NCI-H2107 treated with DMSO at 0.1 percent for 48 hours (cell line): ENCODE measurements at regions not wholly inside any gene's neighbourhood (a gene's known extent, or its start where the extent isn't known, plus 50 kb on each side); places are given as distances from the start of the nearest gene placed in this dataset.
A peak's percentile ranks its signal among the peaks of the same experiment; 100 is the strongest.
"Not testable (repeated sequence)": the region's sequence is repeated elsewhere in the genome, so short reads cannot be mapped to it uniquely, and the experiment has no call there.

ENCODE experiments used
- DNase-seq: peaks from one replicate; lab custom pipeline; 2025; ENCODE audit not compliant: unreplicated experiment; lab: John Stamatoyannopoulos, UW

DNA sequence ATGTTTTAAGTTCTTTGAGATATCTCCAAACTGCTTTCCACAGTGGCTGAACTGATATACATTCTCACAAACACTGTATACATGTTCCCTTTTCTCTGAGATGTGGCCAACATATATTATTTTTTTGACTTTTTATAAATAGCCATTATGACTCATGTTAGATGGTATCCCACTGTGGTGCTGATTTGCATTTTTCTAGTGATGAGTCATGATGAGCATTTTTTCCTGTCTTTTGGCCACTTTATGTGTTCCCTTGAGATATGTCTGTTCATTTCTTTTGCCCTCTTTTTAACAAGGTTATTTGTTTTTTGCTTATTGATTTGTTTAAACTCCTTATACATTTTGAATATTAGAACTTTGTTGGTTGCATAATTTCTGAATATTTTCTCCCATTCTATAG is 1055.1 kb downstream of the NXPH1 start:
- no peak for DNase-seq

DNA sequence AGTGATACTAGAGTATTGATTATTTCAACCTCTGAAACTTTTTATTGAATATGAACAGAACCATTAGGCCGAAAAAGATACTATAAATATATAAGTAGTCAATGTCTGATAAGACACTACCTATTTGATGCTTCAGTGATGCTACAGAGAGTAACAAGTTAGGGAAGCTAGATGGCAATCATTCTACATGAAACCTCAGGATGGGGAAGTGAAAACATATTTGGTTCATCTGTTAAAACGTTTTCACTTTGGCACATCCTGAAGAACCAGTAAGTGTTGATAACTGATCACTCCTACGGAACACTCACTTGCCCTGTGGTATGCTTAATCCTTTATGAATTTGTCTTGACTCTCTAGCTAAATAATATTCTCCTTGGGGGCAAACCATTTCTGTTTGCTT is 1064.9 kb downstream of the NXPH1 start:
- DNase-seq, result no peak

DNA sequence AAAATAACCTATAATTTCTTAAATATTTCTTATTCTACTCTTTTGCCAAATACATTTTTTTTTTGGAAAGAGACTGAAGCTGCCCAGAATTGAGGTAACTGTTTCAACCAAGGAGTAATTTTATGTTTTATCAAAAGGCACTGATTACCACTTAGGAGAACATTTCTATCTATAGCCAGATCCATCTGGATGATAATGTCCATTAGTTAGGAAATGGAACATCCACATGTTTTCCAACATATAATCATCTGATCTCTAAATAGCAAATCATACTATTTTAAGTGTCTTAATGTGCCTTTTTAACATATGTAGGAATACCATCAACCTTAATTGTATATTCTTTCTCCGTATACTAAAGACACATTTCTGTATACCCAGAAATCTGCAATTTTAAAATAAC is 1068.9 kb downstream of the NXPH1 start:
- DNase-seq, result no peak

DNA sequence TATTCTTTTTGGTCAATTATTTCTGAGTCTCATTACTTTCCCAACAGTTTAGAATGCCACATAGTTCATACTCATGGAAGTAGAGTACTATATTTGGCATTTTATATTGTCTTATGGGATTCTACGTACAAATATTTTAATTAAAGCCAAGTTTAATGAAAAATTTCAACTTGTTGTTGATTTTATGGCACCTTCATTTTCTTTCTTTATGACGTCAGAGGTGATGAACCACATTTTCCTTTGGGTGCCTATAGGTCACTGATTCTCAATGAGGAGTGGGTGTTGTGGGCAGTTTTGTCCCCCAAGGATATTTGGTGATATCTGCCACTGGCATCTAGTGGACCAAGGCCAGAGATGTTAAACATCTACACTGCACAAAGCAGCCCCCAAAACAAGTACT is 1071.3 kb downstream of the NXPH1 start:
- no peak for DNase-seq

DNA sequence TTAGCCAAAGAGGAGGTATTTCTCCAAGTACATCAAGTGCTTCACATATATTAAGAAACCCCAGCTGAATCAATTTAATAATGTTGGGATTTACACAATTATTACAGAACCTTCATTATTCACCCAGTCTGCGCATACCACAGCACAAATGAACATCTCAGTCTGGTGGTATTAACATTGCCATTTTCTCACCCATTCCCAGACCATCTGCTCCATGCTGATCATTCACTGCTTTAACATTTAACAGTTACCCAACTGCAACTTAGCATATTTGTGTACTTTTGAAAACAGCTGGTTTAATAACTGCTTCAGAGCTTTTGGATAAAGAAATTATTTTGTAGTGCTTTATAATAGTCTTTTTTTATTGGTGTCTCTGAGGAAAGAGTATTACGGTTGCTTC is 1072.1 kb downstream of the NXPH1 start:
- no peak for DNase-seq

DNA sequence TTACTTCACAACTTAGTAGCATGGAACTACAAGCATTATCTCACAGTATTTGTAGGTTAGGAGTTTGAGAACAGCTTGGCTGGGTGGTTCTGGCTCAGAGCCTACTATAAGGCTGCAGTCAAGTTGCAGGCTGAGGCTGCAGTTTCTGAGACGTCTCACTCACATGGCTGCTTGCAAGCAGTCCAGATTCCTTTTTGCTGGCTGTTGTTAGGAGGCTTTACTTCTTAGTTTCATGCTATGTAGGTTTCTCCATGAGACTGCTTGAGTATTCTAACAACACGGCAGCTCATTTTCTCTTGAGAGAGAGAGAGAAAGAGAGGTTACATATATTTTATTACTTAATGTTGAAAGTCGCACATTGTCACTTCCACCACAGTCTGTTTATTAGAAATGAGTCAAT is 1073.9 kb downstream of the NXPH1 start:
- DNase-seq, result no peak

DNA sequence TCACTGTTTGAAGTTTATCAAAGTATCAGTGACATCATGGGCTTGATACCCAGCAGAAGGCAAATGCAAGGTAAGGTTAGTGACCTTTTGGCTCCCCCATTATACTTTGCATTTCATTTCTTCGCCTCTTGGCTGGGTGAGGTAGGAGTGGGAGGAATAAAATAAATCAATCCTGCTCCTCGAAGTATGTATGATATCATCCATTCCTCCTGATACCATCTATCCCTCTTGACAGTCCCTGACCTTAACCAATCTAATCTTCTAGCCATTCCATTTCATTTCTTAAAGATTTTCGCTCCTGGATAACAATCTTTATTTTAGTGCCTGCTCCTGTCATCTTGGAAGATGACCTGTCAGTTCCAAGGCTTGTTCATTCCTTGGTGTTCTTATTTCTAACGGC is 1083.3 kb downstream of the NXPH1 start:
- DNase-seq, result no peak

DNA sequence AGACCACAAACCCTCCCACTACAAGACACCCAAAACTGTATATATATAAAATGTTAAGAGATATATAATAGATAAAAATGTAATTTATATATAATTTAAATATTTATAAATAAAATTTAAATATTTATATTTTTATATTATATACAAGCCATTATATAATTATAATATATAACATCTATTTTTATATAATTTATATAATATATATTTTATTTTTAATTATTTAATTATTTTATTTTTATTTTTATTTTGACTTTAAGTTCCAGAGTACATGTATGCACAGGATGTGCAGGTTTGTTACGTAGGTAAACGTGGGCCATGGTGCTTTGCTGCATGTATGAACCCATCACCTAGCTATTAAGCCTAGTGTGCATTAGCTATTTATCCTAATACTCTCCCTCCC is 1090.2 kb downstream of the NXPH1 start:
- no peak for DNase-seq

DNA sequence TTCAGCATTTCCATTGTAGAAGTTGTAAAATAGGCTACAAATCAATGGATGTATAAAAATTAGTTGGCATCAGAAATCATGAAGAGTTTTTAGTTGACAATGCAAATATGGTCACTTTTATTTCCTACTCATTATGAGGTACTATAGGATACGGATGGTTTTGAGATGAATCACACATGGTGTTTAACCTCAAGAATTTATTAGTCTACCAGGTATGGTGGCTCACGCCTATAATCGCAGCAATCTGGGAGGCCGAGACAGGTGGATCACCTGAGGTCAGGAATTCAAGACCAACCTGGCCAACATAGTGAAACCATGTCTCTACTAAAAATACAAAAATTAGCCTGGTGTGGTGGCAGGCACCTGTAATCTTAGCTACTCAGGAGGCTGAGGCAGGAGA is 1119.0 kb downstream of the NXPH1 start:
- not testable (repeated sequence) for DNase-seq

DNA sequence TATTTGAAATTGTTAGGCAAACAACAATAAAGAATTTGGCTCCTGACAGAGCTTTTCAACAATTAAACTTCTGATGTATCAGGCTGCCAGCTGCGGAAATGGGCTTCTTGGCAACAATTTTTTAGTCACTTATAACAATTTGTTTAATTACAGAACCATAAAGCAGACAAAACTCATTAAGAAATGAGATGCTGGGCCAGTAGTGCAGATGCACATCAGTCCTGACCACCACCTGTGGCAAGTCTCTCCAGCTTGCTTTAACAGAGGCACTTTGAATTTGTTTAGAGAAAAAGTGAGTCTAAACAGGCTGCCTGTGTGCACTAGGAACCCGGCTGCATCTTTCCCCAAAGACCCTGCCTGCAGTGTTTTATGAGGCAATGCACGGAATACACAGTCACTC is 1124.4 kb downstream of the NXPH1 start:
- peak; percentile 21 for DNase-seq

DNA sequence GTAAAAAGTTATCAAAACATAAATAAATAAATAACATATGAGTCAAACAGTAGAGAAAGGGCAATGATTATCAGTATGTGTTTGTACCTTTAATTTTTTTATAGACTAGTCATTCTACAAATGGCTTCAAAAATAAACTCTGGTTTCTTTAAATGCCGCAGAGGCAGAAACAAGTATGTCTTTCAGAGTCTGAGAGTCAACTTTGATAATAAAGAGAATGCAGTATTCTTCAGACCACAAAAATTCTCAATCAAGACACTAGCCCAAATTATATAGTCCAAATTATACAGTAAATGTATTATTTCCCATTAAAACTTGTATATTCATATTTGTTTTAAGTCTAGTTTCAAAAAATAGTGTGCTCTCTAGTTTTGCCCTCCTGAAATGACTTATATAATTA is 1142.3 kb downstream of the NXPH1 start:
- DNase-seq, result no peak

DNA sequence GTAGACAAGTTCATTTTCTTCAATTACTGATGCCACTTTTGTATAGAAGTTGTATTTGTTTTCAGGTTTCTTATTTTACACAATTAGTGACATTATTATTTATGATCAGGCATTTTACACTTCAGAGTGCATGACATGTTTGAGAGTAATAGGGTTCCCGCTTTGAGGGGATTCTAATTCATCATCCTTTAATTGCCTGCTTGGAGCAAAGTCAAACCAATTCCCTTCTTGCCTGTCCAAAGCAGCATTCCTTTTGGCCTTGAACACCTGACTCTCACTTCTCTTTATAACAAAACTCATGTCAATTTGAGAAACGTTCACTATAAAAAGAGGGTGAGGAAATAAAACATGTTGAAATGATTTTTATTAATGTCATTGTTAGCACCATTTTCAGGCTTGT is 1149.4 kb downstream of the NXPH1 start:
- DNase-seq, result no peak

DNA sequence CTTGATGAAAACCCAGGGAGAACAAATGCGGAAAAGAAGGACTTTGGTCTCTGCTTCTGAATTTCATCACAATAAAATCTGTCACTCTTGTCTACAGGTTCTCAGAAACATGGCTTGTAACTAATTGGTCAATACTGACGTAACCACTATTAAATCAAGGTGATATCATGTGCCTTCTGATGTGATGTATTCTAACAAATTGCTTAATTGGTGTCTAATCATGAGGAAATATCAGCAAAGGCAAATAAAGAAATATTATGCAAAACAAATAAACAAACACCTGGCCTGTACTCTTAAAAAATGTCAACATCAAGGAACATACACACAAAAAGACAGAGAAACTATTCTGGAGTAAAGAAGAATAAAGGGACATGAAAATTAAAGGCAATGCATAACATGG is 1165.0 kb downstream of the NXPH1 start:
- no peak for DNase-seq

DNA sequence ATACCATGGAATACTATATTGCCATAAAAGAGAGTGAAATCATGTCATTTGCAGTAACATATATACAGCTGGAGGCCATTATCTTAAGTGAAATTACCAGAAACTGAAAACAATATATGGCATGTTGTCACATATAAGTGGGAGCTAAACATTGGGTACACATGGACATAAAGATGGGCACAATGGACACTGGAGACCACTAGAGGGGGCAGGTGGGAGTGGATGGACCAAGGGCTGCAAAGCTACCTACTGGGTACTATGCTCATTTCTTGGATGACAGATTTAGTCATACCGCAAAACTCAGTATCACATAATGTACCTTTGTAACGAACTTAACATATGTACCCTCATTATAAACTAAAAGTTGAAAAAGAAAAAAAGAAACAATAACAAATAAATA is 1167.6 kb downstream of the NXPH1 start:
- no peak for DNase-seq

DNA sequence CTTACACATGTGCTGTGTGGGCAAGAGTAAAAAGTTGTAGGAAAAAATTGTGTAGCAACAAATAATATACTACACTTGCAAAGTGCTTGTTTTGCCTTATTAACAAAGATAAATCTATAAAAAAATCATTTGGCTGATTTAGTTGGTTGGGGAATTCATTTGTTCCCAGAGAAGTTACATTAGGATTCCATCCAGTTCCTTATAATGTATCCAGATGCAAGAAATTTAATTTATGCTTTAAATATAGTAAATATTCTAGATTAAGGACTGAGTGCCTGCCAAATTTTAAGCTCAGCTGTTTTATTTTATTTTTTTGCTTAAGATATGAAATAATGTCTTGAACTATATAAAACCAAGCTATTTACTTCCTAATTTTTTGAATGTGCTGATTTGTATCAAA is 1169.9 kb downstream of the NXPH1 start:
- DNase-seq, result no peak

DNA sequence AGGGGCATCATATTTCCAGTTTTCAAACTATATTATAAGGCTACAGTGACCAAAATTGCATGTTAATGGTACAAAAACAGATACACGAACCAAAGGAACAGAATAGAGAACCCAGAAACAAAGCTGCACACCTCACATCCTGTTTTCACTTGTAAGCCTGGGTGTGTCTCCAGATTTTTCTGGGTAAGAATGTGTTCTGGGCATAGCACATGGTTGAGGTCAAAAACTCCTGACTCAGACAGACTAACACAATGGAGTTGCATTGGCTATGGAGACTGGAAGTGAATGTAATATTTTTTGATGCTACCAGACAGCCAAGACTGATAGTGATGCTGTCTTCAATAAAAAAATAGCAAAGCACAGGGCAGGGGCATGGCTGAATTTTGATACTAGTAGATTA is 1175.2 kb downstream of the NXPH1 start:
- no peak for DNase-seq

DNA sequence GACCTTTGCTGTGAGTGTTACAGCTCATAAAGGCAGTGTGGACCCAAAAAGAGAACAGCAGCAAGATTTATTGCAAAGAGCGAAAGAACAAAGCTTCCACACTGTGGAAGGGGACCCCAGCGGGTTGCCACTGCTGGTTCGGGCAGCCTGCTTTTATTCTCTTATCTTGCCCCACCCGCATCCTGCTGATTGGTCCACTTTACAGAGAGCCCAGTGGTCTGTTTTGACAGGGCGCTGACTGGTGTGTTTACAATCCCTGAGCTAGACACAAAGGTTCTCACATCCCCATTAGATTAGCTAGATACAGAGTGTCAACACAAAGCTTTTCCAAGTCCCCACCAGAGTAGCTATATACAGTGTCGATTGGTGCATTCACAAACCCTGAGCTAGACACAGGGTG is 1187.5 kb downstream of the NXPH1 start:
- DNase-seq, result not testable (repeated sequence)

DNA sequence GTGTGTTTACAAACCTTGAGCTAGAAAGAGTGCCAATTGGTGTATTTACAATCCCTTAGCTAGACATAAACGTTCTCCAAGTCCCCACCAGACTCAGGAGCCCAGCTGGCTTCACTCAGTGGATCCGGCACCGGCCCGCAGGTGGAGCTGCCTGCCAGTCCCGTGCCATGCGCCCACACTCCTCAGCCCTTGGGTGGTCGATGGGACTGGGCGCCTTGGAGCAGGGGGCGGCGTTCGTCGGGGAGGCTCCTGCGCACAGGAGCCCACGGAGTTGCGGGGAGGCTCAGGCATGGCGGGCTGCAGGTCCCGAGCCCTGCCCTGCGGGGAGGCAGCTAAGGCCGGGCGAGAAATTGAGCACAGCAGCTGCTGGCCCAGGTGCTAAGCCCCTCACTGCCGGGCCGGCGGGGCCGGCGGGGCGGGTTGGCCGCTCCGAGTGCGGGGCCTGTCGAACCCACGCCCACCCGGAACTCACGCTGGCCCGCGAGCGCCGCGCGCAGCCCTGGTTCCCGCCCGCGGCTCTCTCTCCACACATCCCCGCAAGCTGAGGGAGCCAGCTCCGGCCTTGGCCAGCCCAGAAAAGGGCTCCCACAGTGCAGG is 1188.0 kb downstream of the NXPH1 start:
- DNase-seq, result not testable (repeated sequence)

DNA sequence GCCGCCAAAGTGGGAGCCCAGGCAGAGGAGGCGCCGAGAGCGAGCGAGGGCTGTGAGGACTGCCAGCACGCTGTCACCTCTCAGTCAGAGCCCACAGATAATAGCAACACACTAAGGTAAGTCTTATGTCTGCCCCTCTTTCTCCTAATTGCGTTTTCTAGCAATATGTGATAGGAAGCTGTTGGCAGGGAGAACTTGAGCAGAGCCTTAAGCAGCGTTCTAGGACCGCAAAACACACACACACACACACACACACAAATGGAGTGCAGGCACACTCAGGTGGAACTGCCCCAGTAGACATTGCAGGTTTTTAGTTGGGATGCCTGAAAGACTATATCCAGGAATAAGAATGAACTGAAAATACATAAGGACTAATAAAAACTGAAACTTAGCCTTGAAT is 1188.5 kb downstream of the NXPH1 start:
- no peak for DNase-seq

DNA sequence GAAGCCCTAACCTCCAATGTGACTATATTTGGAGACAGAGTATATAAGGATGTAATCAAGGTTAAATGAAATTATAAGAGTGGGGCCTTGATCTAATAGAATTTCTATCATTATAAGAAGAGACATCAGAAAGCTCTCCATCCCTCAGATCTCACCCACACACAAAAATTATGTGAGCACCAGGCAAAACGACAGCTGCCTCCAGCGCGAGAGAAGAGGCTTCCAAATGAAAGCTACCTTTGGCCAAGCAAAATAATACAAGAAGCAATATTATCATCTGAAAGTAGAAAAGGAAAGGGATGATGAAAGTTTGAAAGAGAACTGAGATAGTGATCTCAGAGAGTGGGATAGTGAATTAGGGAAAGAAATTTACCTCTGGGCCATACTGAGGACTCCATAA is 1192.5 kb downstream of the NXPH1 start:
- DNase-seq, result no peak

DNA sequence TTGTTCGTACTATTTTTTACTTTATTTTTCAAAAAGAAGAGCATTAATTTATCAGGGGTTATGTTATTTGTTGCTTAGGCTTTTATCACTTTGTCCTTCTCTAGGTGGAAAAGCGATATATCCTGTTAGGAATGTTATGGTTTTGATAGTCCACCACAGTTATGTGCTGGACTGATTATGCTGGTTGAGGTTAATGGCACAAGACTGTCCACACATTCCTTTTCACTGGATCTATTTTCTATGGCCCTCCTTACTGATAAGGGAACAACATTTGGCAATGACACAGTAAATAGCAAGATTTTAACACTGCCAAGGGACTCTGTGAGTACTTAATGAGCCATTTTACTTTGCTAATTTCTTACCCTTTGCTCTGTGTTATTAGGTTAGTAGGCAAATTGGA is 1212.3 kb downstream of the NXPH1 start:
- DNase-seq, result no peak

DNA sequence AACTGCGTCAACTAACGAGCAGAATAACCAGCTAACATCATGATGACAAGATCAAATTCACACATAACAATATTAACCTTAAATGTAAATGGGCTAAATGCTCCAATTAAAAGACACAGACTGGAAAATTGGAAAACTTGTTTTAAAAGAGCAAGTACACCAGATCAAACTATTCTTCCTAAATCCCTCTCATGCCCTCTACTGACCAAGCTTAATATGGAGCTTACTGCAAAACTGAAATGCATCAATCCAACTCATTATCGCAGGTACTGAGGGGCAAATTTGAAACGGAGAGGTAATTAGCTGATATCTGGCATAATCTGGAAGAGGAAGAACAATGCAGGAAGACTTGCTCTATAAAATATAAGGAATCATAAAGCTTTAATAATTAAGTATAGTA is 1223.8 kb downstream of the NXPH1 start:
- DNase-seq, result no peak

DNA sequence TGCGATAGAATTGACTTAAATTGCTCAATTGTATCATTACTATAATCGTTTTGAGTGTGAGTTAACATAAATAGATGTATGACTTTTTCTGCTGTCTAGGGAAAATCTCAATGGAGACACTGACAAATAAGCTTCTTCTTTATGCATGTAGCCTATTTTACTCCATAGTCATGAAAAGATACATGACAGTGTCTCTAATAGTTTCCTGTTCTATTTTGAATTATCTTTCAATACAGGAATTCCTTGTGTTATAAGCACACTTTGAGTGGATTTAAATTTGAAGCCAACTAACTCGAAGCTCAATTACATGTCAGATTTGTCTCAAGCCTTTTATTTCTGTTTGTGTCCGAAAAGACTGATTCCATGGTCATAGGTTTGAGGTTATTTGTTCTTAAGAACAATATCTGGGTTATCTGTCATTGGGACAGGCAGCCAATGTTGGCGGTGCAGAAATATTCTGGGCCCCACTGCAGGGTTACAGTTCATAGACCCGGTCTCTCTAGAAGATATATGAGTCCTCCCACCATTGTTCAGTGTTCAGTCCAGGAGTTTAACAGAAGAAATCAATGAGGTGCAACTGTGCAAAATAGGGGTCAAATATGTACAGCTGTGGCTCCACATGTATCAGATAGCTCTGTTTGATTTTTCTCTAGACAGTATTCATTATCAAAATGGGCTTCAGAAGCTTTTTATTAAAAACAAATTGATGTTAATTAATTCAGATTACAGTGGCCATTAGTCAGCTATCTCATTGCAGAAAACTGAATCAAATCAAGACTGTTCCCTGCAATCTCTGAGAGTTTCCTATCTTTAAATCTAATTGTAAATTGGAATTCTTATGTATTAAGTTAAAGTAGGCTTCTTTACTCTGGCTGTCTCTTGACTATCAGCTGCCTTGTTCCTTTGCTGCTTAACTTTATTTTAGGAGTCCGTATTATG is 1238.8 kb downstream of the NXPH1 start:
- no peak for DNase-seq
